ENCODE measurements at regions not wholly inside any gene's neighbourhood (a gene's known extent, or its start where the extent isn't known, plus 50 kb on each side); places are given as distances from the start of the nearest gene placed in this dataset.

- Histone ChIP-seq H3F3A (ENCODE audit: insufficient read depth, low read length) (no peaks in the 10 kb centered on the region), H3K4me2 (ENCODE audit: low read depth, low read length) (no peak overlapping the region), H3K4me1 (ENCODE audit: low read length) (peaks cover 9% of the 10 kb centered on the region; the same call in 1 of the 2 replicates), H3K4me3 (ENCODE audit: low read length) (no peak overlapping the region), H3K27ac (ENCODE audit: low read length) (no peak overlapping the region), H2AFZ (ENCODE audit: low read length) (no peak overlapping the region), H3K9me3 (replicated peaks; ENCODE audit: insufficient read depth, low read length) (no peaks in the 10 kb centered on the region), H3K27me3 (replicated peaks; ENCODE audit: insufficient read depth, low read length) (no peaks in the 10 kb centered on the region), H3K79me2 (ENCODE audit: low read length) (no peaks in the 10 kb centered on the region), H3K36me3 (replicated peaks; ENCODE audit: insufficient read depth, low read length) (no peaks in the 10 kb centered on the region), H3K9ac (ENCODE audit: low read length) (no peak overlapping the region), H3K9me2 (replicated peaks; ENCODE audit: insufficient read depth, low read length) (no peaks in the 10 kb centered on the region), H4K20me1 (ENCODE audit: insufficient read depth, low read length) (no peaks in the 10 kb centered on the region)
- TF ChIP-seq, protein P1, sequence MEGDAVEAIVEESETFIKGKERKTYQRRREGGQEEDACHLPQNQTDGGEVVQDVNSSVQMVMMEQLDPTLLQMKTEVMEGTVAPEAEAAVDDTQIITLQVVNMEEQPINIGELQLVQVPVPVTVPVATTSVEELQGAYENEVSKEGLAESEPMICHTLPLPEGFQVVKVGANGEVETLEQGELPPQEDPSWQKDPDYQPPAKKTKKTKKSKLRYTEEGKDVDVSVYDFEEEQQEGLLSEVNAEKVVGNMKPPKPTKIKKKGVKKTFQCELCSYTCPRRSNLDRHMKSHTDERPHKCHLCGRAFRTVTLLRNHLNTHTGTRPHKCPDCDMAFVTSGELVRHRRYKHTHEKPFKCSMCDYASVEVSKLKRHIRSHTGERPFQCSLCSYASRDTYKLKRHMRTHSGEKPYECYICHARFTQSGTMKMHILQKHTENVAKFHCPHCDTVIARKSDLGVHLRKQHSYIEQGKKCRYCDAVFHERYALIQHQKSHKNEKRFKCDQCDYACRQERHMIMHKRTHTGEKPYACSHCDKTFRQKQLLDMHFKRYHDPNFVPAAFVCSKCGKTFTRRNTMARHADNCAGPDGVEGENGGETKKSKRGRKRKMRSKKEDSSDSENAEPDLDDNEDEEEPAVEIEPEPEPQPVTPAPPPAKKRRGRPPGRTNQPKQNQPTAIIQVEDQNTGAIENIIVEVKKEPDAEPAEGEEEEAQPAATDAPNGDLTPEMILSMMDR (IDR thresholded peaks at IDR 0.05; ENCODE audit: low read length) = no peak
- no peak for DNase-seq
Measured at GRCh38 chr7:12491526-12491925, 79.0 kb upstream of the SCIN start.

DNA sequence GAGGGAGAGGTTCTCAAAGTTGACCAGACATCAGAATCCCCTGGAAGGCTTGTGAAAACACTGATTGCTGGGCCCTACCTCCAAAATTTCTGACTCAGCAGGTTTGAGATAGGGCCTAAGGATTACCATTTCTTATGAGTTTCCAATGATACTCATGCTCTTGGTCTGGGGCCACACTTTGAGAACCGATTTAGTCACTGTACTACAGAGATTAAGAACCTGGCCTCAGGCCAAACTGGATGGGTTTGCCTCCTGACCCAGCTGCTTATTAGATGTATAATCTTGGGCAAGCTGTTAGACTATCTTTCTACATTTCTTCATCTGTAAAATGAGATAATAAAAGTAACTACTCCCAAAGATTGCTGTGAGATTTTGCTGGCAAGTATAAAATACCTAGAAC is 77.1 kb upstream of the SCIN start:
- no peaks in the 10 kb centered on the region for H4K20me1 ChIP-seq (ENCODE audit: insufficient read depth, low read length)
- no peak overlapping the region for H3K4me3 ChIP-seq (ENCODE audit: low read length)
- H3K4me2 ChIP-seq (ENCODE audit: low read depth, low read length) = no peak overlapping the region
- H3K4me1 ChIP-seq (ENCODE audit: low read length) = peaks cover 9% of the 10 kb centered on the region; the same call in 1 of the 2 replicates
- H3K79me2 ChIP-seq (ENCODE audit: low read length) = no peaks in the 10 kb centered on the region
- no peak overlapping the region for H3K27ac ChIP-seq (ENCODE audit: low read length)
- DNase-seq = no peak
- H3K9me2 ChIP-seq (replicated peaks; ENCODE audit: insufficient read depth, low read length) = no peaks in the 10 kb centered on the region
- H2AFZ ChIP-seq (ENCODE audit: low read length) = no peak overlapping the region
- no peak for TF ChIP-seq EZH2phosphoT487 (IDR thresholded peaks at IDR 0.05; ENCODE audit: low read length)
- TF ChIP-seq EZH2 (optimal IDR thresholded peaks at IDR 0.05; ENCODE audit: low read depth, low read length) = no peak
- TF ChIP-seq, protein P1 (IDR thresholded peaks at IDR 0.05; ENCODE audit: low read length) = no peak
- no peaks in the 10 kb centered on the region for H3K27me3 ChIP-seq (replicated peaks; ENCODE audit: insufficient read depth, low read length)
- no peaks in the 10 kb centered on the region for H3K36me3 ChIP-seq (replicated peaks; ENCODE audit: insufficient read depth, low read length)
- no peaks in the 10 kb centered on the region for H3K9me3 ChIP-seq (replicated peaks; ENCODE audit: insufficient read depth, low read length)
- no peaks in the 10 kb centered on the region for H3F3A ChIP-seq (ENCODE audit: insufficient read depth, low read length)
- no peak overlapping the region for H3K9ac ChIP-seq (ENCODE audit: low read length)

DNA sequence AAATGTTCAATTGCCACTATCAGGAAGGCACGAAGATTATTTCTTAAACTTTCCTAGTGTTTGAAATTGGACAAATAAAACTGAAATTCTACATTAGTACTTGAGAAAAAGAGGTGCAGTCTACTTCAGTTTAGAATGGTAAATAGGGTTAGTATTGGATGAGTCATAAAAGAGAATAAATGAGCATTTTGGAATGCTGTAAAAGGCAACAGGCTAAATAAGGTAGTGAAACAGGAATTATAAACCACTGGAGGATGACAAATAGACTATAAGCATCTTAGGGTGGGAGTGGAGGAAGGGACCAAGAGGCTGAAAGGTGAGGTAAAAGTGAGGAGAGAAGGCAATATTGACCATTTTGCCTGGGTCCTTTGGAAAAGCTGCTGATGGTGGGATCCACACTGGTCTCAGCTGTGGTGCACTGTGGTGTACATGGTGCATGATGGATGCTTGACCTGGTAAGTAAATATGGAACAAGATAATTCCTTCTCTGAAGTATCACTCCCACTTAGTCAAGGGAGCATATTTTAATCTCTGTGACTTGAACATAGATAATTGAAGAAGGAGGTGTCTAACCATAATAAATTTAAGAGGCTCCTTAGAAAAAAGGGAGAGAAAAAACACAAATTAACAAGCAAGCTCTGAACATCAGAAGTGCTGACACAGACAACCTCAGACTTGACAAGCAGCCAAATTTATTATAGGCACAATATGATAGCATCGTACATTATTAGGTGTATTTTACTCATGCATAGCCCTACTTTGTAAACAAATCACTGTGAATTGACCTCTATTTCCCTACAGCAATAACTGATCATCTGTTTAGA is 76.4 kb upstream of the SCIN start:
- Histone ChIP-seq H3K4me2 (ENCODE audit: low read depth, low read length) (no peak overlapping the region), H3K79me2 (ENCODE audit: low read length) (no peaks in the 10 kb centered on the region), H3K27ac (ENCODE audit: low read length) (no peak overlapping the region), H3K9me3 (replicated peaks; ENCODE audit: insufficient read depth, low read length) (no peaks in the 10 kb centered on the region), H4K20me1 (ENCODE audit: insufficient read depth, low read length) (no peaks in the 10 kb centered on the region), H3K4me3 (ENCODE audit: low read length) (no peak overlapping the region), H3K9me2 (replicated peaks; ENCODE audit: insufficient read depth, low read length) (no peaks in the 10 kb centered on the region), H3K27me3 (replicated peaks; ENCODE audit: insufficient read depth, low read length) (no peaks in the 10 kb centered on the region), H3K36me3 (replicated peaks; ENCODE audit: insufficient read depth, low read length) (no peaks in the 10 kb centered on the region), H3F3A (ENCODE audit: insufficient read depth, low read length) (no peaks in the 10 kb centered on the region), H3K9ac (ENCODE audit: low read length) (no peak overlapping the region), H2AFZ (ENCODE audit: low read length) (no peak overlapping the region), H3K4me1 (ENCODE audit: low read length) (peaks cover 9% of the 10 kb centered on the region; the same call in 1 of the 2 replicates)
- no peak for DNase-seq
- TF ChIP-seq, protein P1 (IDR thresholded peaks at IDR 0.05; ENCODE audit: low read length) = no peak
- no peak for TF ChIP-seq EZH2phosphoT487 (IDR thresholded peaks at IDR 0.05; ENCODE audit: low read length)

Measured in MM.1S (cell line).